Astrocyte (in vitro differentiated cells and primary cell): ENCODE measurements at regions not wholly inside any gene's neighbourhood (a gene's known extent, or its start where the extent isn't known, plus 50 kb on each side); places are given as distances from the start of the nearest gene placed in this dataset.
"Not testable (repeated sequence)": the region's sequence is repeated elsewhere in the genome, so short reads cannot be mapped to it uniquely, and the experiment has no call there.

Source experiments
- DNase-seq: peaks from one replicate; pipeline ENCODE4 v3.0.0-alpha.2; 2010; ENCODE audit warnings: low read depth
- FAIRE-seq: peaks from 2 replicates; lab custom pipeline; 2011; peaks lifted over from hg19 to GRCh38; lab: Jason Lieb, UNC
- H2AFZ ChIP-seq: 2 replicates; pipeline ENCODE4 v1.6.0; 2012; ENCODE audit warnings: low read depth, low read length, inconsistent platforms
- H3K27ac ChIP-seq: 2 replicates; pipeline ENCODE4 v1.5.1; 2011; ENCODE audit warnings: low read depth, low read length, inconsistent platforms
- H3K27me3 ChIP-seq: 2 replicates; pipeline ENCODE4 v1.6.0; 2011; ENCODE audit warnings: low read length, inconsistent platforms; ENCODE audit not compliant: insufficient read depth
- H3K36me3 ChIP-seq: 2 replicates; pipeline ENCODE4 v1.5.1; 2011; ENCODE audit warnings: low read length, inconsistent platforms; ENCODE audit not compliant: insufficient read depth
- H3K4me1 ChIP-seq: 2 replicates; pipeline ENCODE4 v1.5.1; 2011; ENCODE audit warnings: low read length, inconsistent platforms; ENCODE audit not compliant: insufficient read depth
- H3K4me2 ChIP-seq: 2 replicates; pipeline ENCODE4 v1.6.0; 2012; ENCODE audit warnings: low read length, inconsistent platforms
- H3K4me3 ChIP-seq: 2 replicates; pipeline ENCODE4 v1.5.1; 2011; ENCODE audit warnings: low read depth, mild to moderate bottlenecking, low read length, inconsistent platforms; ENCODE audit not compliant: insufficient read depth
- H3K79me2 ChIP-seq: 2 replicates; pipeline ENCODE4 v1.6.0; 2012; ENCODE audit warnings: mild to moderate bottlenecking, low read length, inconsistent platforms; ENCODE audit not compliant: insufficient read depth
- H3K9ac ChIP-seq: 2 replicates; pipeline ENCODE4 v1.6.0; 2012; ENCODE audit warnings: mild to moderate bottlenecking, low read length, inconsistent platforms
- H3K9me3 ChIP-seq: 2 replicates; pipeline ENCODE4 v1.5.1; 2012; ENCODE audit warnings: low read depth, mild to moderate bottlenecking, low read length, inconsistent platforms; ENCODE audit not compliant: insufficient read depth
- H4K20me1 ChIP-seq: 2 replicates; pipeline ENCODE4 v1.6.0; 2012; ENCODE audit warnings: low read length, inconsistent platforms; ENCODE audit not compliant: insufficient read depth
- H3K27ac Mint-ChIP-seq: one replicate; pipeline ENCODE4 v1.8.0; 2021; ENCODE audit warnings: mild to moderate bottlenecking, mixed read lengths; ENCODE audit not compliant: unreplicated experiment
- H3K27me3 Mint-ChIP-seq: one replicate; pipeline ENCODE4 v1.8.0; 2021; ENCODE audit warnings: low read depth, mixed read lengths; ENCODE audit not compliant: unreplicated experiment
- H3K36me3 Mint-ChIP-seq: one replicate; pipeline ENCODE4 v1.8.0; 2021; ENCODE audit warnings: low read depth, mixed read lengths; ENCODE audit not compliant: unreplicated experiment
- H3K4me1 Mint-ChIP-seq: one replicate; pipeline ENCODE4 v1.8.0; 2021; ENCODE audit warnings: low read depth, mixed read lengths; ENCODE audit not compliant: unreplicated experiment
- H3K4me3 Mint-ChIP-seq: one replicate; pipeline ENCODE4 v1.8.0; 2021; ENCODE audit warnings: mild to moderate bottlenecking, moderate library complexity, mixed read lengths; ENCODE audit not compliant: unreplicated experiment
- H3K9me3 Mint-ChIP-seq: one replicate; pipeline ENCODE4 v1.8.0; 2021; ENCODE audit warnings: mild to moderate bottlenecking, mixed read lengths; ENCODE audit not compliant: unreplicated experiment
- EZH2 ChIP-seq: IDR thresholded peaks from 2 replicates; pipeline ENCODE4 v1.6.1; 2012; ENCODE audit warnings: mild to moderate bottlenecking, low read length, inconsistent platforms; ENCODE audit not compliant: insufficient read depth
- TF ChIP-seq, protein P1 (sequence below): IDR thresholded peaks from 2 replicates; pipeline ENCODE4 v1.5.1; 2011; ENCODE audit warnings: low read depth, mild to moderate bottlenecking, inconsistent platforms, low read length, moderate library complexity; ENCODE audit not compliant: insufficient read depth

DNA sequence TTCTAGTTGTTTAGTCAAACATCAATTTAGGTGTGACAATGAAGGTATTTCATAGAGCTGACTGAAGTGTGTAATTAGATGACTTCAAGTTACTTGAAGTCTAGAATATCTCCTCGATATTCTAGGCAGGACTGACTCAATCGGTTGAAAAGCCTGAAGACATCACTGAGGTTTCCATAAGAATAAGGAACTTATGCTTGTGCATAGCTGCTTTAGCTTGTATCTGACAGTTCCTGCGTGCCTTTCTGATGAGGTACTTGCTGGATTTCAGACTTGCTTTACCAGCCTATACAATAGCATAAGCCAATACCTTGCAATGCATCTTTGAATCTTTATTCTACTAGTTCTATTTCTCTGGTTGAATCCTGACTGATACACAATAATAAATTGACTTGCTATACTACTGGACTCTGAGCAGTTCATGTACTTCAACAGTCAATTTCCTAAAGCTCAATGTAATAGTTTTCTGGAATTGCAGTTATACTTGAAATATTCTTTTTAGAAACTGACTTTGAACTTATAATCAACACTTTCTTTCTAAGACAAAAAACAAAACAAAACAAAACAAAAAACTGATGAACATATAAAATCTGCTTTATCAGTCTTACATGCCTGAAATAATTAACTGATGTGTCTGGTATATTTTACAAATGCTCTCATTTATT, 1534.8 kb downstream of the SLITRK5 start:
- H3K27me3 ChIP-seq = no peaks in the 10 kb centered on the region
- no peaks in the 10 kb centered on the region for H3K36me3 ChIP-seq
- FAIRE-seq = no peak
- H4K20me1 ChIP-seq = no peaks in the 10 kb centered on the region
- H3K9ac ChIP-seq = no peak overlapping the region
- TF ChIP-seq, protein P1, sequence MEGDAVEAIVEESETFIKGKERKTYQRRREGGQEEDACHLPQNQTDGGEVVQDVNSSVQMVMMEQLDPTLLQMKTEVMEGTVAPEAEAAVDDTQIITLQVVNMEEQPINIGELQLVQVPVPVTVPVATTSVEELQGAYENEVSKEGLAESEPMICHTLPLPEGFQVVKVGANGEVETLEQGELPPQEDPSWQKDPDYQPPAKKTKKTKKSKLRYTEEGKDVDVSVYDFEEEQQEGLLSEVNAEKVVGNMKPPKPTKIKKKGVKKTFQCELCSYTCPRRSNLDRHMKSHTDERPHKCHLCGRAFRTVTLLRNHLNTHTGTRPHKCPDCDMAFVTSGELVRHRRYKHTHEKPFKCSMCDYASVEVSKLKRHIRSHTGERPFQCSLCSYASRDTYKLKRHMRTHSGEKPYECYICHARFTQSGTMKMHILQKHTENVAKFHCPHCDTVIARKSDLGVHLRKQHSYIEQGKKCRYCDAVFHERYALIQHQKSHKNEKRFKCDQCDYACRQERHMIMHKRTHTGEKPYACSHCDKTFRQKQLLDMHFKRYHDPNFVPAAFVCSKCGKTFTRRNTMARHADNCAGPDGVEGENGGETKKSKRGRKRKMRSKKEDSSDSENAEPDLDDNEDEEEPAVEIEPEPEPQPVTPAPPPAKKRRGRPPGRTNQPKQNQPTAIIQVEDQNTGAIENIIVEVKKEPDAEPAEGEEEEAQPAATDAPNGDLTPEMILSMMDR = no peak
- TF ChIP-seq EZH2 = no peak
- H3K36me3 Mint-ChIP-seq = no peaks in the 10 kb centered on the region
- H3K4me3 ChIP-seq = no peak overlapping the region
- H3K9me3 ChIP-seq = no peaks in the 10 kb centered on the region
- H3K4me2 ChIP-seq = no peak overlapping the region
- H3K27ac ChIP-seq = no peak overlapping the region
- H3K27ac Mint-ChIP-seq = no peak overlapping the region
- no peak for DNase-seq
- H3K79me2 ChIP-seq = no peaks in the 10 kb centered on the region
- no peaks in the 10 kb centered on the region for H3K4me1 ChIP-seq
- no peaks in the 10 kb centered on the region for H3K9me3 Mint-ChIP-seq
- no peaks in the 10 kb centered on the region for H3K27me3 Mint-ChIP-seq
- H3K4me3 Mint-ChIP-seq = no peak overlapping the region
- no peak overlapping the region for H2AFZ ChIP-seq
- H3K4me1 Mint-ChIP-seq = no peaks in the 10 kb centered on the region

DNA sequence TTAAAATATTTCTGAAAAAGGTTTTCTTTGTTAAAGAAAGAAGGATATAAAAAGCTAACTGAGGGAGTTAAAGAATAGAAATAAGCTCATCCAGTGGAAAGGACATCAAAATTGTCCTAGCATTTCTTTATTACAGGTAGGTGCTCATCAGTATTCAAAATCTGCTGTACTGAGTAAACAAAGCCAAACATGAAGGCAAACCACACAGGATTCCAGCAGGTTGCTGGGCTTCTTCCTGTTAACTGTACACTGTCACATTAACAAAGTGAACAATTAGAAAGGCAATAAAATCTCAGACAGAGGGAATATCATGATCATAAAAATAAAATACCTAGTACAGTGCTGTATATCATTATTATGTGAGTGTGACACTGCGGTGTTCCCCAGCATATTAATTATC, 1541.0 kb downstream of the SLITRK5 start:
- H3K4me1 ChIP-seq = no peaks in the 10 kb centered on the region
- Mint-ChIP-seq H3K27ac (no peak overlapping the region), H3K4me1 (no peaks in the 10 kb centered on the region), H3K9me3 (no peaks in the 10 kb centered on the region), H3K4me3 (no peak overlapping the region), H3K27me3 (no peaks in the 10 kb centered on the region), H3K36me3 (no peaks in the 10 kb centered on the region)
- H3K4me3 ChIP-seq = no peak overlapping the region
- no peak overlapping the region for H3K9ac ChIP-seq
- no peak overlapping the region for H3K27ac ChIP-seq
- H3K9me3 ChIP-seq = no peaks in the 10 kb centered on the region
- H3K4me2 ChIP-seq = no peak overlapping the region
- H3K79me2 ChIP-seq = no peaks in the 10 kb centered on the region
- no peaks in the 10 kb centered on the region for H3K36me3 ChIP-seq
- H2AFZ ChIP-seq = no peak overlapping the region
- no peaks in the 10 kb centered on the region for H4K20me1 ChIP-seq
- TF ChIP-seq, protein P1 = no peak
- no peak for TF ChIP-seq EZH2
- no peak for DNase-seq
- no peaks in the 10 kb centered on the region for H3K27me3 ChIP-seq
- no peak for FAIRE-seq

DNA sequence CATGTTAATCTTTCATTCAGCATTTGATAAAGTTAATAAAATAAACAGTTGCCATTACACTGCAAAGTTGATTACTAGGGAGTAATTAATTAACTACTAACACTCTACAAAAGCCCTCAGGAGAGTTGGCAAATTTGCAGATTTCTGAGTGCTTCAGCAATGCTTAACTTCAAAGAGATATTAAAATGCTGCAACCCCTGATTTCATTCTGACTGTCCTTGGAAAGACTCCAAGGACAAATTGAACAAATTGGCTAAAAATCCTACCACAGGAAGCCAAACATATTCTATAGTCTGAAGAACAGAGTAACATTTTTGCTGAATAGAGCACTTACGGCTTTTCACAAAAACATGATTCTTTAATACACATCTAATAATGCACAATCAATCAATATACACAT, 1543.0 kb downstream of the SLITRK5 start:
- Histone ChIP-seq H3K9ac (no peak overlapping the region), H3K79me2 (no peaks in the 10 kb centered on the region), H3K36me3 (no peaks in the 10 kb centered on the region), H2AFZ (no peak overlapping the region), H3K27me3 (no peaks in the 10 kb centered on the region), H3K4me2 (no peak overlapping the region), H3K4me3 (no peak overlapping the region), H3K27ac (no peak overlapping the region), H4K20me1 (no peaks in the 10 kb centered on the region), H3K9me3 (no peaks in the 10 kb centered on the region), H3K4me1 (no peaks in the 10 kb centered on the region)
- Mint-ChIP-seq H3K4me3 (no peak overlapping the region), H3K27ac (no peak overlapping the region), H3K27me3 (no peaks in the 10 kb centered on the region), H3K9me3 (no peaks in the 10 kb centered on the region), H3K4me1 (no peaks in the 10 kb centered on the region), H3K36me3 (no peaks in the 10 kb centered on the region)
- DNase-seq (no peak), FAIRE-seq (no peak)
- no peak for TF ChIP-seq EZH2
- TF ChIP-seq, protein P1 = no peak

DNA sequence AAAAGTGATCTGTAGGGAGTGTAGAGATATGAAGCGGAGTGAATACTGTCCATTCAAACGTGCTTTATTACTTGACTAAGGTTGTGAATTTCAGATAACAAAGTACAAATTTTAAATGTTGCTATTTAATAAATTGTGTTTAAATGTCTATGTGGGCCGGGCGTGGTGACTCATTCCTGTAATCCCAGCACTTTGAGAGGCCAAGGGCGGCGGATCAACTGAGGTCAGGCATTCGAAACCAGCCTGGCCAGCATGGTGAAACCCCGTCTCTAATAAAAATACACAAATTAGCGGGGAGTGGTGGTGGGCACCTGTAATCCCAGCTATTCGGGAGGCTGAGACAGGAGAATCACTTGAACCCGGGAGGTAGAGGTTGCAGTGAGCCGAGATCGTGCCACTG, 1544.1 kb downstream of the SLITRK5 start:
- not testable (repeated sequence) for H3K9me3 ChIP-seq, H3K79me2 ChIP-seq, H3K27ac ChIP-seq, H4K20me1 ChIP-seq, FAIRE-seq, H3K27me3 Mint-ChIP-seq, H3K4me2 ChIP-seq, H3K36me3 ChIP-seq, H3K4me3 ChIP-seq, H3K9ac ChIP-seq, H3K9me3 Mint-ChIP-seq, H3K27me3 ChIP-seq, H3K4me1 ChIP-seq, H3K27ac Mint-ChIP-seq, H3K36me3 Mint-ChIP-seq, H3K4me1 Mint-ChIP-seq, H3K4me3 Mint-ChIP-seq, H2AFZ ChIP-seq, DNase-seq
